ENCODE measurements at regions not wholly inside any gene's neighbourhood (a gene's known extent, or its start where the extent isn't known, plus 50 kb on each side); places are given as distances from the start of the nearest gene placed in this dataset.
"Not testable (repeated sequence)": the region's sequence is repeated elsewhere in the genome, so short reads cannot be mapped to it uniquely, and the experiment has no call there.

- no peak for DNase-seq (ENCODE audit: low read depth in 2 of 2)
Measured at GRCh38 chr1:48084826-48085225, 87.6 kb upstream of the TRABD2B start.

GRCh38 chr1:48082271-48082962 lies 85.2 kb upstream of the TRABD2B start:
- DNase-seq (ENCODE audit: low read depth in 2 of 2), result no peak

GRCh38 chr1:48080331-48081255 lies 83.4 kb upstream of the TRABD2B start:
- DNase-seq (ENCODE audit: low read depth in 2 of 2), result no peak

GRCh38 chr1:48079096-48079495 lies 81.9 kb upstream of the TRABD2B start:
- DNase-seq (ENCODE audit: low read depth in 2 of 2), result no peak

- DNase-seq (ENCODE audit: low read depth in 2 of 2), result no peak
Measured at GRCh38 chr1:48077795-48078222, 80.6 kb upstream of the TRABD2B start.

GRCh38 chr1:48076017-48076416 lies 78.8 kb upstream of the TRABD2B start:
- DNase-seq (ENCODE audit: low read depth in 2 of 2), result no peak

- no peak for DNase-seq (ENCODE audit: low read depth in 2 of 2)
Measured at GRCh38 chr1:48073798-48074530, 76.8 kb upstream of the TRABD2B start.

- no peak for DNase-seq (ENCODE audit: low read depth in 2 of 2)
Measured at GRCh38 chr1:48071513-48071912, 74.3 kb upstream of the TRABD2B start.

GRCh38 chr1:48070396-48070750 lies 73.2 kb upstream of the TRABD2B start:
- DNase-seq (ENCODE audit: low read depth in 2 of 2), result no peak

GRCh38 chr1:48069662-48070395 lies 72.6 kb upstream of the TRABD2B start:
- no peak for DNase-seq (ENCODE audit: low read depth in 2 of 2)

- no peak for DNase-seq (ENCODE audit: low read depth in 2 of 2)
Measured at GRCh38 chr1:48068206-48068605, 71.0 kb upstream of the TRABD2B start.

GRCh38 chr1:48066936-48067335 lies 69.8 kb upstream of the TRABD2B start:
- no peak for DNase-seq (ENCODE audit: low read depth in 2 of 2)

- DNase-seq (ENCODE audit: low read depth in 2 of 2), result not testable (repeated sequence)
Measured at GRCh38 chr1:48064693-48065092, 67.5 kb upstream of the TRABD2B start.

- DNase-seq (ENCODE audit: low read depth in 2 of 2), result no peak
Measured at GRCh38 chr1:48062353-48062752, 65.2 kb upstream of the TRABD2B start.

- DNase-seq (ENCODE audit: low read depth in 2 of 2), result no peak
Measured at GRCh38 chr1:48061162-48062136, 64.3 kb upstream of the TRABD2B start.

GRCh38 chr1:48059289-48059688 lies 62.1 kb upstream of the TRABD2B start:
- no peak for DNase-seq (ENCODE audit: low read depth in 2 of 2)

GRCh38 chr1:48058135-48059025 lies 61.2 kb upstream of the TRABD2B start:
- no peak for DNase-seq (ENCODE audit: low read depth in 2 of 2)

GRCh38 chr1:48057249-48057648 lies 60.1 kb upstream of the TRABD2B start:
- DNase-seq (ENCODE audit: low read depth in 2 of 2), result no peak

All from stimulated activated CD4-positive, alpha-beta T cell treated with anti-CD3 and anti-CD28 coated beads, Interleukin-1b, Interleukin-23, amount 100 ng/mL, for 1 hour (primary cell).